ENCODE measurements at regions not wholly inside any gene's neighbourhood (a gene's known extent, or its start where the extent isn't known, plus 50 kb on each side); places are given as distances from the start of the nearest gene placed in this dataset.

GRCh38 chr1:88043834-88044233 lies 640.2 kb upstream of the PKN2 start:
- intact Hi-C loops (cut with micrococcal nuclease; ENCODE audit: unreplicated experiment), result no loop called here
- TF ChIP-seq, protein P1, sequence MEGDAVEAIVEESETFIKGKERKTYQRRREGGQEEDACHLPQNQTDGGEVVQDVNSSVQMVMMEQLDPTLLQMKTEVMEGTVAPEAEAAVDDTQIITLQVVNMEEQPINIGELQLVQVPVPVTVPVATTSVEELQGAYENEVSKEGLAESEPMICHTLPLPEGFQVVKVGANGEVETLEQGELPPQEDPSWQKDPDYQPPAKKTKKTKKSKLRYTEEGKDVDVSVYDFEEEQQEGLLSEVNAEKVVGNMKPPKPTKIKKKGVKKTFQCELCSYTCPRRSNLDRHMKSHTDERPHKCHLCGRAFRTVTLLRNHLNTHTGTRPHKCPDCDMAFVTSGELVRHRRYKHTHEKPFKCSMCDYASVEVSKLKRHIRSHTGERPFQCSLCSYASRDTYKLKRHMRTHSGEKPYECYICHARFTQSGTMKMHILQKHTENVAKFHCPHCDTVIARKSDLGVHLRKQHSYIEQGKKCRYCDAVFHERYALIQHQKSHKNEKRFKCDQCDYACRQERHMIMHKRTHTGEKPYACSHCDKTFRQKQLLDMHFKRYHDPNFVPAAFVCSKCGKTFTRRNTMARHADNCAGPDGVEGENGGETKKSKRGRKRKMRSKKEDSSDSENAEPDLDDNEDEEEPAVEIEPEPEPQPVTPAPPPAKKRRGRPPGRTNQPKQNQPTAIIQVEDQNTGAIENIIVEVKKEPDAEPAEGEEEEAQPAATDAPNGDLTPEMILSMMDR (conservative IDR thresholded peaks at IDR 0.05; ENCODE audit: low read length), result no peak
- TF ChIP-seq EZH2phosphoT487 (IDR thresholded peaks at IDR 0.05; ENCODE audit: borderline replicate concordance, low read depth, low read length), result no peak
- Histone ChIP-seq H3K9me3 (ENCODE audit: low read length) (no peaks in the 10 kb centered on the region), H3K79me2 (ENCODE audit: insufficient read depth, low read depth, low read length) (no peaks in the 10 kb centered on the region), H3K9me2 (ENCODE audit: insufficient read depth, low read length) (no peaks in the 10 kb centered on the region), H3K4me3 (ENCODE audit: low read depth, low read length, poor library complexity, severe bottlenecking) (no peak overlapping the region), H3K36me3 (ENCODE audit: insufficient read depth, low read length) (no peaks in the 10 kb centered on the region), H3K27ac (ENCODE audit: low read depth, low read length, poor library complexity, severe bottlenecking) (no peak overlapping the region), H2AFZ (ENCODE audit: low read length) (no peak overlapping the region), H3K4me1 (ENCODE audit: insufficient read depth, low read length, poor library complexity, severe bottlenecking) (no peaks in the 10 kb centered on the region), H3K4me2 (ENCODE audit: low read length) (no peak overlapping the region), H4K20me1 (ENCODE audit: insufficient read depth, low read length) (no peaks in the 10 kb centered on the region)
- no TSS peak for BruUV-seq (replicated peaks)
- DNase-seq (ENCODE audit: low spot score), result no peak
- ChIA-PET POLR2A (interaction anchor here (1.1 kb wide), 1 partner anchor 12 kb away, joined by 4 read pairs; no protein-coding TSS in a partner anchor), CTCF (ENCODE audit: unreplicated experiment) (no interaction called here)

DNA sequence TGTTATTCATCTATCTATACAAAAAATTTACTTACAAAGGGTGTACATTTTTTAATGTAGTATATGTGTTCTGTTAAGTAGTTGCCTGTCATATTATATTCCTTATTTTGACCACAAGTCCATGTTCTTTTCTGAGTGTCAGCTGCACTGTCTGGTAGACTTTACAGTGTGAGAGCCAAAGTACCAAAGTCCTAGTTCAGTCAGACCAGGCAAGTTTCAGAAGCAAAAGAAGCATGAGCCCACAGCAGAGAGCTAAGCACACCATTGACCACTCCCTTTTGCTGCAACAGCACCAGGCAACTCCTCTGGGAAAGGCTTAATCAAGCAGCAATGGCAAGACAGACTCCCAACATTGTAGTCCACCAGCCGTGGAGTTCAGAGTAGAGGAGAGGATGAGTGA lies 631.9 kb upstream of the PKN2 start:
- TF ChIP-seq EZH2phosphoT487 (IDR thresholded peaks at IDR 0.05; ENCODE audit: borderline replicate concordance, low read depth, low read length), result no peak
- TF ChIP-seq, protein P1 (conservative IDR thresholded peaks at IDR 0.05; ENCODE audit: low read length), result no peak
- H3K79me2 ChIP-seq (ENCODE audit: insufficient read depth, low read depth, low read length), result no peaks in the 10 kb centered on the region
- no peak overlapping the region for H3K4me2 ChIP-seq (ENCODE audit: low read length)
- no peaks in the 10 kb centered on the region for H3K9me3 ChIP-seq (ENCODE audit: low read length)
- H3K4me3 ChIP-seq (ENCODE audit: low read depth, low read length, poor library complexity, severe bottlenecking), result no peak overlapping the region
- H3K9me2 ChIP-seq (ENCODE audit: insufficient read depth, low read length), result no peaks in the 10 kb centered on the region
- DNase-seq (ENCODE audit: low spot score), result no peak
- H3K27ac ChIP-seq (ENCODE audit: low read depth, low read length, poor library complexity, severe bottlenecking), result no peak overlapping the region
- POLR2A ChIA-PET, result no interaction called here
- no peaks in the 10 kb centered on the region for H4K20me1 ChIP-seq (ENCODE audit: insufficient read depth, low read length)
- no peaks in the 10 kb centered on the region for H3K4me1 ChIP-seq (ENCODE audit: insufficient read depth, low read length, poor library complexity, severe bottlenecking)
- no peaks in the 10 kb centered on the region for H3K36me3 ChIP-seq (ENCODE audit: insufficient read depth, low read length)
- no peak overlapping the region for H2AFZ ChIP-seq (ENCODE audit: low read length)
- intact Hi-C loops (cut with micrococcal nuclease; ENCODE audit: unreplicated experiment), result no loop called here
- BruUV-seq (replicated peaks), result no TSS peak
- CTCF ChIA-PET (ENCODE audit: unreplicated experiment), result no interaction called here

DNA sequence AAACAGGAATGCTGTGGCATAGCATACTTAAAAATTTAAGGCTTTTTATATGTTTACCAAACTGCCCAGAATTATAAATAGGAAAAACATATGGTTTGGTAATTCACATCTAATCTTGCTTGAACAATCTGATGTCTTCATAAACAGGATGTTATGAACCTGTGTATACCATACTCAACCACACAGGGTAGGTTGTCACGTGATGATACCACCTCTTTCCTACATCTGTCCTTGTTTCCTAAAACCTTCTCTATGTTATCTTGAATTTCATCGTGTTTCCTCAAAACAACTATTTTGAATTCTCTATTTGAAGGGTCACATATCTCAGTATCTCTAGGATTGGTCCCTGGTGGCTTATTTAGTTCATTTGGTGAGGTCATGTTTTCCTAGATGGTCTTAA lies 631.0 kb upstream of the PKN2 start:
- ChIA-PET CTCF (ENCODE audit: unreplicated experiment) (no interaction called here), POLR2A (no interaction called here)
- no TSS peak for BruUV-seq (replicated peaks)

More for the DNA sequence above, 631.0 kb upstream of the PKN2 start:
- no peak overlapping the region for H3K4me3 ChIP-seq (ENCODE audit: low read depth, low read length, poor library complexity, severe bottlenecking)
- DNase-seq (ENCODE audit: low spot score), result no peak
- no peak overlapping the region for H3K4me2 ChIP-seq (ENCODE audit: low read length)
- no peak overlapping the region for H2AFZ ChIP-seq (ENCODE audit: low read length)
- intact Hi-C loops (cut with micrococcal nuclease; ENCODE audit: unreplicated experiment), result no loop called here
- no peaks in the 10 kb centered on the region for H3K79me2 ChIP-seq (ENCODE audit: insufficient read depth, low read depth, low read length)
- H3K36me3 ChIP-seq (ENCODE audit: insufficient read depth, low read length), result no peaks in the 10 kb centered on the region
- no peaks in the 10 kb centered on the region for H3K4me1 ChIP-seq (ENCODE audit: insufficient read depth, low read length, poor library complexity, severe bottlenecking)
- no peaks in the 10 kb centered on the region for H3K9me2 ChIP-seq (ENCODE audit: insufficient read depth, low read length)
- TF ChIP-seq EZH2phosphoT487 (IDR thresholded peaks at IDR 0.05; ENCODE audit: borderline replicate concordance, low read depth, low read length), result no peak
- TF ChIP-seq, protein P1 (conservative IDR thresholded peaks at IDR 0.05; ENCODE audit: low read length), result no peak
- no peaks in the 10 kb centered on the region for H3K9me3 ChIP-seq (ENCODE audit: low read length)
- H3K27ac ChIP-seq (ENCODE audit: low read depth, low read length, poor library complexity, severe bottlenecking), result no peak overlapping the region
- no peaks in the 10 kb centered on the region for H4K20me1 ChIP-seq (ENCODE audit: insufficient read depth, low read length)

Data from OCI-LY7 (cell line).